PC-9 (cell line): ENCODE measurements at regions not wholly inside any gene's neighbourhood (a gene's known extent, or its start where the extent isn't known, plus 50 kb on each side); places are given as distances from the start of the nearest gene placed in this dataset.

Source experiments
- BruUV-seq: library from RNA; stranded (reverse); fragments of 400-500 nt; replicated peaks from 2 replicates; lab custom pipeline; 2021; lab: Mats Ljungman, UMichigan
- CTCF ChIA-PET: fragments of 300-600 bp; sonication (Branson Sonifier 250); formaldehyde crosslinking; loops from one replicate; lab custom pipeline; 2022; ENCODE audit warnings: antibody characterized with exemption; lab: Charles Lee
- POLR2A ChIA-PET: fragments of 300-600 bp; sonication (Branson Sonifier 250); formaldehyde crosslinking; loops from one replicate; lab custom pipeline; 2022; ENCODE audit warnings: antibody characterized with exemption; ENCODE audit not compliant: unreplicated experiment; lab: Charles Lee
- DNase-seq, 2 experiments: peaks; one replicate each; pipeline versions ENCODE4 v3.0.0 to v3.0.0-alpha.2; 2015 to 2022; ENCODE audit warnings: mixed read lengths in 1 of 2
- H2AFZ ChIP-seq: fragments of 200-600 bp; sonication (generic); 2 replicates; pipeline ENCODE4 v1.8.1; 2017; ENCODE audit warnings: antibody characterized with exemption
- H3F3A ChIP-seq: fragments of 200-600 bp; sonication (generic); 2 replicates; pipeline ENCODE4 v1.8.1; 2017; ENCODE audit warnings: antibody characterized with exemption, mild to moderate bottlenecking, low read depth; ENCODE audit not compliant: insufficient read depth
- H3K27ac ChIP-seq: fragments of 200-600 bp; sonication (generic); 2 replicates; pipeline ENCODE4 v1.6.1; 2016; ENCODE audit warnings: mixed run types
- H3K27me3 ChIP-seq: fragments of 200-600 bp; sonication (generic); 2 replicates; pipeline ENCODE4 v1.6.1; 2016; ENCODE audit warnings: low read depth, mixed run types; ENCODE audit not compliant: insufficient read depth
- H3K36me3 ChIP-seq: fragments of 200-600 bp; sonication (generic); 2 replicates; pipeline ENCODE4 v1.6.1; 2016; ENCODE audit warnings: low read depth, mixed run types
- H3K4me1 ChIP-seq: fragments of 200-600 bp; sonication (generic); replicated peaks from 2 replicates; pipeline ENCODE4 v1.6.1; 2016; ENCODE audit warnings: mixed run types; ENCODE audit not compliant: insufficient read depth
- H3K4me2 ChIP-seq: fragments of 200-600 bp; sonication (generic); 2 replicates; pipeline ENCODE4 v1.6.1; 2017; ENCODE audit warnings: mixed run types
- H3K4me3 ChIP-seq: fragments of 200-600 bp; sonication (generic); 2 replicates; pipeline ENCODE4 v1.6.1; 2016; ENCODE audit warnings: mixed run types
- H3K79me2 ChIP-seq: fragments of 200-600 bp; sonication (generic); 2 replicates; pipeline ENCODE4 v1.6.1; 2017; ENCODE audit warnings: low read depth, mixed run types
- H3K9me2 ChIP-seq: fragments of 200-600 bp; sonication (generic); 2 replicates; pipeline ENCODE4 v1.8.1; 2017; ENCODE audit warnings: mild to moderate bottlenecking; ENCODE audit not compliant: insufficient read depth
- H3K9me3 ChIP-seq: fragments of 200-600 bp; sonication (generic); 2 replicates; pipeline ENCODE4 v1.8.1; 2016; ENCODE audit warnings: low read depth; ENCODE audit not compliant: insufficient read depth
- H4K20me1 ChIP-seq: fragments of 200-600 bp; sonication (generic); 2 replicates; pipeline ENCODE4 v1.8.1; 2017; ENCODE audit not compliant: insufficient read depth
- CTCF ChIP-seq: fragments of 200-600 bp; sonication (generic); conservative IDR thresholded peaks from 2 replicates; pipeline ENCODE4 v1.6.1; 2017; ENCODE audit warnings: mixed run types, antibody characterized with exemption, mild to moderate bottlenecking, moderate library complexity
- EZH2 ChIP-seq: fragments of 200-600 bp; sonication (generic); IDR thresholded peaks from 2 replicates; pipeline ENCODE4 v1.8.0; 2017; ENCODE audit warnings: antibody characterized with exemption, low read depth
- intact Hi-C: fragments of 100-400 bp; cut with micrococcal nuclease; formaldehyde crosslinking; loops from one replicate; pipeline ENCODE4 v1.10.0; 2022; ENCODE audit not compliant: unreplicated experiment

GRCh38 chr9:26175264-26175663 lies 497.0 kb upstream of the TUSC1 start:
- no peak for TF ChIP-seq CTCF
- no peak for TF ChIP-seq EZH2
- BruUV-seq = no TSS peak
- no peak overlapping the region for H3K4me3 ChIP-seq
- H3F3A ChIP-seq = no peaks in the 10 kb centered on the region
- intact Hi-C loops = no loop called here
- H3K79me2 ChIP-seq = no peaks in the 10 kb centered on the region
- no peaks in the 10 kb centered on the region for H3K9me3 ChIP-seq
- ChIA-PET CTCF (no interaction called here), POLR2A (no interaction called here)
- H3K27me3 ChIP-seq = no peaks in the 10 kb centered on the region
- H3K9me2 ChIP-seq = no peaks in the 10 kb centered on the region
- 0 out of 2 replicates have a peak overlapping the region, but pooled peaks have one; percentile 39 for H3K27ac ChIP-seq
- peak in 1 of 2 experiments; percentile 40 for DNase-seq
- no peaks in the 10 kb centered on the region for H3K4me1 ChIP-seq
- H2AFZ ChIP-seq = peak overlapping the region; percentile 48; the same call in 1 of the 2 replicates
- H3K36me3 ChIP-seq = no peaks in the 10 kb centered on the region
- H4K20me1 ChIP-seq = no peaks in the 10 kb centered on the region
- H3K4me2 ChIP-seq = no peak overlapping the region

DNA sequence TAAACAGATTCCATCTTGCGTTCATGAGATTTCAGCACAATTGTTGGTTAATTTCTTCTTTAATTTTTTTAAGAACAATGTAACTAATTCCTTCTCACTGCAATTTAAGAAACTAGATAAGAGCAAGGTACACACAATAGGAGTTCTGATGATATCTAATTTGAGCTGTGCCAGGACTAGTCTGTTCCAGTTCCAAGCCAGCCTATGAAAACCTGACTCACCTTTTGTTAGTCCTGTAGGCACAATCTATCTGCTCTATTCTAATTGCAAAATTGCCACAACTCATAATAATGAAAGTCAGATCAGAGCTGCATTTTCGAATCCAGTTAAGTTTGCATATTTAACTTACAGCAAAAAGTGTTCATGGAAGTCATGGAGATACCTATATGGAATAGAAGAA lies 494.1 kb upstream of the TUSC1 start:
- Histone ChIP-seq H3K27ac (no peak overlapping the region), H3K79me2 (no peaks in the 10 kb centered on the region), H3K4me3 (no peak overlapping the region), H3K36me3 (no peaks in the 10 kb centered on the region), H3K9me3 (no peaks in the 10 kb centered on the region), H3F3A (no peaks in the 10 kb centered on the region), H3K4me1 (peaks cover 8% of the 10 kb centered on the region; the same call in 1 of the 2 replicates), H3K27me3 (no peaks in the 10 kb centered on the region), H3K4me2 (no peak overlapping the region), H4K20me1 (no peaks in the 10 kb centered on the region), H2AFZ (no peak overlapping the region), H3K9me2 (no peaks in the 10 kb centered on the region)
- intact Hi-C loops = no loop called here
- TF ChIP-seq EZH2 = no peak
- no peak for TF ChIP-seq CTCF
- DNase-seq = no peak
- no TSS peak for BruUV-seq
- ChIA-PET CTCF (no interaction called here), POLR2A (no interaction called here)

DNA sequence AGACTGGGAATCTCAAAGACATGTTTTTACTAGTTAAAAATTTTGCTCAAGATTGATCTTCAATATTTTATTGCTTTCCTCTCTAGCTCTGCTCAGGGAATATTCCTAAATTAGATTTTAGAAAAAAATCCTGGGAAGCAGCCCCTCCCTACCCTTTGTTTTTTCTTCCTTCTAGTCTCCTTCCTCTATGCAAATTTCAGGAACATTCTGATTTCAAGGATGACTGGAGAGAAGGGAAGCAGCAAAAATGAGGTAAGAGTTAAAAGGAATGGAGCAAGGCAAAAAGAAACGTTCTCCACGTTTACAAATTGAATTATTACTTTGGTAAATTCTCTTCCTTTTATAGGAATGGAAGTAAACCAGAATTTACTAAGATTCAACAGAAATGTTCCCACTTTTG lies 493.4 kb upstream of the TUSC1 start:
- Histone ChIP-seq H3F3A (no peaks in the 10 kb centered on the region), H3K27ac (no peak overlapping the region), H3K4me3 (no peak overlapping the region), H3K79me2 (no peaks in the 10 kb centered on the region), H3K4me2 (no peak overlapping the region), H3K9me3 (no peaks in the 10 kb centered on the region), H3K9me2 (no peaks in the 10 kb centered on the region), H3K27me3 (no peaks in the 10 kb centered on the region), H2AFZ (no peak overlapping the region), H3K4me1 (peaks cover 8% of the 10 kb centered on the region; the same call in 1 of the 2 replicates), H3K36me3 (no peaks in the 10 kb centered on the region), H4K20me1 (no peaks in the 10 kb centered on the region)
- CTCF ChIA-PET = no interaction called here
- POLR2A ChIA-PET = no interaction called here
- intact Hi-C loops = no loop called here
- TF ChIP-seq EZH2 (no peak), CTCF (no peak)
- no TSS peak for BruUV-seq
- DNase-seq = no peak
